ENCODE measurements at regions not wholly inside any gene's neighbourhood (a gene's known extent, or its start where the extent isn't known, plus 50 kb on each side); places are given as distances from the start of the nearest gene placed in this dataset.
A peak's percentile ranks its signal among the peaks of the same experiment; 100 is the strongest.

- FAIRE-seq (no peak), DNase-seq (no peak)
- Histone ChIP-seq H3K27ac (ENCODE audit: low read depth in 2 of 2, low read length in 2 of 2) (no peak overlapping the region), H3K9me3 (ENCODE audit: control insufficient read depth in 2 of 3, insufficient read depth in 1 of 3, low read length in 3 of 3) (no peaks in the 10 kb centered on the region), H3K9ac (ENCODE audit: low read length in 3 of 3) (no peak overlapping the region), H3K27me3 (ENCODE audit: control insufficient read depth, insufficient read depth, low read length) (no peaks in the 10 kb centered on the region), H3K4me1 (ENCODE audit: control insufficient read depth in 2 of 3, insufficient read depth in 2 of 3, low read depth in 1 of 3, low read length in 3 of 3) (no peaks in the 10 kb centered on the region), H3K36me3 (ENCODE audit: control insufficient read depth in 2 of 3, insufficient read depth in 3 of 3, low read length in 3 of 3) (no peaks in the 10 kb centered on the region), H3K4me3 (ENCODE audit: low read length in 3 of 3) (no peak overlapping the region)
- intact Hi-C loops (cut with DNase I): no loop called here
- no peak for TF ChIP-seq CTCF (IDR thresholded peaks at IDR 0.05; ENCODE audit: borderline replicate concordance, extremely low read depth, insufficient read depth)
Measured at GRCh38 chr5:67405101-67405364, 208.4 kb upstream of the CD180 start.

- Histone ChIP-seq H3K9me3 (ENCODE audit: control insufficient read depth in 2 of 3, insufficient read depth in 1 of 3, low read length in 3 of 3) (peaks cover 0 to 1% (median 0%) of the 10 kb centered on the region in 3 donors), H3K4me1 (ENCODE audit: control insufficient read depth in 2 of 3, insufficient read depth in 2 of 3, low read depth in 1 of 3, low read length in 3 of 3) (no peaks in the 10 kb centered on the region), H3K9ac (ENCODE audit: low read length in 3 of 3) (no peak overlapping the region), H3K27ac (ENCODE audit: low read depth in 2 of 2, low read length in 2 of 2) (no peak overlapping the region), H3K27me3 (ENCODE audit: control insufficient read depth, insufficient read depth, low read length) (no peaks in the 10 kb centered on the region), H3K36me3 (ENCODE audit: control insufficient read depth in 2 of 3, insufficient read depth in 3 of 3, low read length in 3 of 3) (no peaks in the 10 kb centered on the region), H3K4me3 (ENCODE audit: low read length in 3 of 3) (no peak overlapping the region)
- TF ChIP-seq CTCF (IDR thresholded peaks at IDR 0.05; ENCODE audit: borderline replicate concordance, extremely low read depth, insufficient read depth): no peak
- no peak for DNase-seq
- FAIRE-seq: no peak
- intact Hi-C loops (cut with DNase I): no loop called here
Measured at GRCh38 chr5:67404256-67405100, 207.9 kb upstream of the CD180 start.

GRCh38 chr5:67402526-67402925 lies 205.9 kb upstream of the CD180 start:
- TF ChIP-seq CTCF (IDR thresholded peaks at IDR 0.05; ENCODE audit: borderline replicate concordance, extremely low read depth, insufficient read depth): no peak
- H3K27me3 ChIP-seq (ENCODE audit: control insufficient read depth, insufficient read depth, low read length): no peaks in the 10 kb centered on the region
- intact Hi-C loops (cut with DNase I): no loop called here
- peaks cover 0 to 1% (median 0%) of the 10 kb centered on the region in 3 donors for H3K9me3 ChIP-seq (ENCODE audit: control insufficient read depth in 2 of 3, insufficient read depth in 1 of 3, low read length in 3 of 3)
- FAIRE-seq (no peak), DNase-seq (no peak)
- H3K4me1 ChIP-seq (ENCODE audit: control insufficient read depth in 2 of 3, insufficient read depth in 2 of 3, low read depth in 1 of 3, low read length in 3 of 3): no peaks in the 10 kb centered on the region
- no peaks in the 10 kb centered on the region for H3K36me3 ChIP-seq (ENCODE audit: control insufficient read depth in 2 of 3, insufficient read depth in 3 of 3, low read length in 3 of 3)
- no peak overlapping the region for H3K4me3 ChIP-seq (ENCODE audit: low read length in 3 of 3)
- H3K27ac ChIP-seq (ENCODE audit: low read depth in 2 of 2, low read length in 2 of 2): no peak overlapping the region
- H3K9ac ChIP-seq (ENCODE audit: low read length in 3 of 3): no peak overlapping the region

GRCh38 chr5:67401172-67401571 lies 204.6 kb upstream of the CD180 start:
- Histone ChIP-seq H3K4me1 (ENCODE audit: control insufficient read depth in 2 of 3, insufficient read depth in 2 of 3, low read depth in 1 of 3, low read length in 3 of 3) (no peaks in the 10 kb centered on the region), H3K27ac (ENCODE audit: low read depth in 2 of 2, low read length in 2 of 2) (no peak overlapping the region), H3K36me3 (ENCODE audit: control insufficient read depth in 2 of 3, insufficient read depth in 3 of 3, low read length in 3 of 3) (no peaks in the 10 kb centered on the region), H3K27me3 (ENCODE audit: control insufficient read depth, insufficient read depth, low read length) (no peaks in the 10 kb centered on the region), H3K9ac (ENCODE audit: low read length in 3 of 3) (no peak overlapping the region), H3K4me3 (ENCODE audit: low read length in 3 of 3) (no peak overlapping the region), H3K9me3 (ENCODE audit: control insufficient read depth in 2 of 3, insufficient read depth in 1 of 3, low read length in 3 of 3) (peaks cover 0 to 1% (median 0%) of the 10 kb centered on the region in 3 donors)
- DNase-seq (no peak), FAIRE-seq (peak; percentile 82)
- no peak for TF ChIP-seq CTCF (IDR thresholded peaks at IDR 0.05; ENCODE audit: borderline replicate concordance, extremely low read depth, insufficient read depth)
- intact Hi-C loops (cut with DNase I): no loop called here

Data from kidney (tissue), 13 donors.